ENCODE measurements at regions not wholly inside any gene's neighbourhood (a gene's known extent, or its start where the extent isn't known, plus 50 kb on each side); places are given as distances from the start of the nearest gene placed in this dataset.

GRCh38 chr6:14470101-14470500 lies 352.5 kb downstream of the CD83 start:
- H3K9ac ChIP-seq (ENCODE audit: low read length), result no peak overlapping the region
- H3K27me3 ChIP-seq (ENCODE audit: control insufficient read depth in 1 of 2, insufficient read depth in 1 of 2, low read length in 2 of 2), result no peaks in the 10 kb centered on the region
- no peak overlapping the region for H2AFZ ChIP-seq (ENCODE audit: low read depth, low read length)
- no peak overlapping the region for H2BK120ac ChIP-seq (ENCODE audit: low read depth, low read length)
- H2BK5ac ChIP-seq (ENCODE audit: low read depth, low read length, poor library complexity, severe bottlenecking), result no peak overlapping the region
- H2AK5ac ChIP-seq (ENCODE audit: low read length, severe bottlenecking), result no peak overlapping the region
- H3K18ac ChIP-seq (ENCODE audit: low read depth in 1 of 2, low read length in 2 of 2), result peak overlapping the region in 1 of 2 experiments; percentile 11
- H4K8ac ChIP-seq (ENCODE audit: low read length), result no peak overlapping the region
- H3K36me3 ChIP-seq (ENCODE audit: control insufficient read depth in 1 of 2, insufficient read depth in 2 of 2, low read depth in 1 of 2, low read length in 2 of 2), result no peaks in the 10 kb centered on the region
- H3K9me3 ChIP-seq (ENCODE audit: control insufficient read depth, low read length), result peaks cover 4% of the 10 kb centered on the region
- WGBS, result 74% methylated on average over 3 of the region's 3 CpGs
- H2BK15ac ChIP-seq (ENCODE audit: low read depth, poor library complexity, severe bottlenecking), result no peak overlapping the region
- DNase-seq, result no peak
- no peak overlapping the region for H3K23ac ChIP-seq (ENCODE audit: low read length in 2 of 2)
- H3K79me1 ChIP-seq (replicated peaks; ENCODE audit: low read length, poor library complexity, severe bottlenecking), result no peaks in the 10 kb centered on the region
- H4K91ac ChIP-seq (ENCODE audit: low read length), result no peak overlapping the region
- peaks cover 8% of the 10 kb centered on the region for H3K4me1 ChIP-seq (ENCODE audit: control insufficient read depth, insufficient read depth, low read depth, low read length)
- no peak overlapping the region for H2BK12ac ChIP-seq (ENCODE audit: low read length in 2 of 2)
- H3K14ac ChIP-seq (ENCODE audit: low read length in 2 of 2), result no peak overlapping the region
- H3K4ac ChIP-seq (ENCODE audit: low read depth in 1 of 2, low read length in 2 of 2), result no peak overlapping the region
- no peak overlapping the region for H3K4me2 ChIP-seq (ENCODE audit: low read length, poor library complexity, severe bottlenecking)
- H3K27ac ChIP-seq (ENCODE audit: low read length, poor library complexity, severe bottlenecking), result no peak overlapping the region
- H3K4me3 ChIP-seq (ENCODE audit: insufficient read depth in 1 of 2, low read depth in 1 of 2, low read length in 2 of 2), result no peak overlapping the region

- no peak overlapping the region for H3K9ac ChIP-seq (ENCODE audit: low read length)
- H3K9me3 ChIP-seq (ENCODE audit: control insufficient read depth, low read length), result peaks cover 4% of the 10 kb centered on the region
- no peaks in the 10 kb centered on the region for H3K79me1 ChIP-seq (replicated peaks; ENCODE audit: low read length, poor library complexity, severe bottlenecking)
- H4K91ac ChIP-seq (ENCODE audit: low read length), result no peak overlapping the region
- H2BK5ac ChIP-seq (ENCODE audit: low read depth, low read length, poor library complexity, severe bottlenecking), result no peak overlapping the region
- peaks cover 8% of the 10 kb centered on the region for H3K4me1 ChIP-seq (ENCODE audit: control insufficient read depth, insufficient read depth, low read depth, low read length)
- H2BK120ac ChIP-seq (ENCODE audit: low read depth, low read length), result no peak overlapping the region
- H2AK5ac ChIP-seq (ENCODE audit: low read length, severe bottlenecking), result no peak overlapping the region
- no peak overlapping the region for H3K4me2 ChIP-seq (ENCODE audit: low read length, poor library complexity, severe bottlenecking)
- WGBS, result 38% methylated on average over 1 of the region's 3 CpGs
- H3K27me3 ChIP-seq (ENCODE audit: control insufficient read depth in 1 of 2, insufficient read depth in 1 of 2, low read length in 2 of 2), result no peaks in the 10 kb centered on the region
- peak; percentile 29 for DNase-seq
- no peak overlapping the region for H3K23ac ChIP-seq (ENCODE audit: low read length in 2 of 2)
- no peak overlapping the region for H4K8ac ChIP-seq (ENCODE audit: low read length)
- peak overlapping the region in 1 of 2 experiments; percentile 11 for H3K18ac ChIP-seq (ENCODE audit: low read depth in 1 of 2, low read length in 2 of 2)
- H2BK15ac ChIP-seq (ENCODE audit: low read depth, poor library complexity, severe bottlenecking), result no peak overlapping the region
- no peaks in the 10 kb centered on the region for H3K36me3 ChIP-seq (ENCODE audit: control insufficient read depth in 1 of 2, insufficient read depth in 2 of 2, low read depth in 1 of 2, low read length in 2 of 2)
- no peak overlapping the region for H2AFZ ChIP-seq (ENCODE audit: low read depth, low read length)
- H3K4ac ChIP-seq (ENCODE audit: low read depth in 1 of 2, low read length in 2 of 2), result no peak overlapping the region
- no peak overlapping the region for H3K27ac ChIP-seq (ENCODE audit: low read length, poor library complexity, severe bottlenecking)
- no peak overlapping the region for H3K4me3 ChIP-seq (ENCODE audit: insufficient read depth in 1 of 2, low read depth in 1 of 2, low read length in 2 of 2)
- no peak overlapping the region for H3K14ac ChIP-seq (ENCODE audit: low read length in 2 of 2)
- no peak overlapping the region for H2BK12ac ChIP-seq (ENCODE audit: low read length in 2 of 2)
These were observed 353.1 kb downstream of the CD83 start for GRCh38 chr6:14470671-14471070.

- H3K4me3 ChIP-seq (ENCODE audit: insufficient read depth in 1 of 2, low read depth in 1 of 2, low read length in 2 of 2), result no peak overlapping the region
- peaks cover 4% of the 10 kb centered on the region for H3K9me3 ChIP-seq (ENCODE audit: control insufficient read depth, low read length)
- H3K27ac ChIP-seq (ENCODE audit: low read length, poor library complexity, severe bottlenecking), result no peak overlapping the region
- H3K4me1 ChIP-seq (ENCODE audit: control insufficient read depth, insufficient read depth, low read depth, low read length), result peaks cover 17% of the 10 kb centered on the region
- H2AK5ac ChIP-seq (ENCODE audit: low read length, severe bottlenecking), result no peak overlapping the region
- no peak overlapping the region for H3K18ac ChIP-seq (ENCODE audit: low read depth in 1 of 2, low read length in 2 of 2)
- no peak overlapping the region for H3K4ac ChIP-seq (ENCODE audit: low read depth in 1 of 2, low read length in 2 of 2)
- no peak overlapping the region for H4K8ac ChIP-seq (ENCODE audit: low read length)
- no peak overlapping the region for H4K91ac ChIP-seq (ENCODE audit: low read length)
- no peak for DNase-seq
- no peaks in the 10 kb centered on the region for H3K36me3 ChIP-seq (ENCODE audit: control insufficient read depth in 1 of 2, insufficient read depth in 2 of 2, low read depth in 1 of 2, low read length in 2 of 2)
- no peak overlapping the region for H3K9ac ChIP-seq (ENCODE audit: low read length)
- H3K23ac ChIP-seq (ENCODE audit: low read length in 2 of 2), result no peak overlapping the region
- no peak overlapping the region for H2AFZ ChIP-seq (ENCODE audit: low read depth, low read length)
- peak overlapping the region in 1 of 2 experiments; percentile 6 for H3K14ac ChIP-seq (ENCODE audit: low read length in 2 of 2)
- 94% methylated on average over 3 of the region's 3 CpGs for WGBS
- H2BK120ac ChIP-seq (ENCODE audit: low read depth, low read length), result no peak overlapping the region
- no peak overlapping the region for H2BK15ac ChIP-seq (ENCODE audit: low read depth, poor library complexity, severe bottlenecking)
- H3K27me3 ChIP-seq (ENCODE audit: control insufficient read depth in 1 of 2, insufficient read depth in 1 of 2, low read length in 2 of 2), result no peaks in the 10 kb centered on the region
- no peak overlapping the region for H2BK12ac ChIP-seq (ENCODE audit: low read length in 2 of 2)
- H2BK5ac ChIP-seq (ENCODE audit: low read depth, low read length, poor library complexity, severe bottlenecking), result no peak overlapping the region
- H3K79me1 ChIP-seq (replicated peaks; ENCODE audit: low read length, poor library complexity, severe bottlenecking), result no peaks in the 10 kb centered on the region
- no peak overlapping the region for H3K4me2 ChIP-seq (ENCODE audit: low read length, poor library complexity, severe bottlenecking)
These were observed 354.8 kb downstream of the CD83 start for GRCh38 chr6:14472255-14472985.

GRCh38 chr6:14472986-14473337 lies 355.4 kb downstream of the CD83 start:
- Histone ChIP-seq H3K4me3 (ENCODE audit: insufficient read depth in 1 of 2, low read depth in 1 of 2, low read length in 2 of 2) (no peak overlapping the region), H2AFZ (ENCODE audit: low read depth, low read length) (peak overlapping the region; percentile 10), H2BK5ac (ENCODE audit: low read depth, low read length, poor library complexity, severe bottlenecking) (no peak overlapping the region), H2BK12ac (ENCODE audit: low read length in 2 of 2) (no peak overlapping the region), H3K27me3 (ENCODE audit: control insufficient read depth in 1 of 2, insufficient read depth in 1 of 2, low read length in 2 of 2) (no peaks in the 10 kb centered on the region), H2BK120ac (ENCODE audit: low read depth, low read length) (no peak overlapping the region), H3K4ac (ENCODE audit: low read depth in 1 of 2, low read length in 2 of 2) (no peak overlapping the region), H4K8ac (ENCODE audit: low read length) (peak overlapping the region; percentile 79), H3K23ac (ENCODE audit: low read length in 2 of 2) (no peak overlapping the region), H2BK15ac (ENCODE audit: low read depth, poor library complexity, severe bottlenecking) (no peak overlapping the region), H3K27ac (ENCODE audit: low read length, poor library complexity, severe bottlenecking) (peak overlapping the region; percentile 21), H3K36me3 (ENCODE audit: control insufficient read depth in 1 of 2, insufficient read depth in 2 of 2, low read depth in 1 of 2, low read length in 2 of 2) (no peaks in the 10 kb centered on the region), H4K91ac (ENCODE audit: low read length) (peak overlapping the region; percentile 35), H3K18ac (ENCODE audit: low read depth in 1 of 2, low read length in 2 of 2) (peak overlapping the region in 1 of 2 experiments; percentile 44), H3K9ac (ENCODE audit: low read length) (no peak overlapping the region), H3K14ac (ENCODE audit: low read length in 2 of 2) (no peak overlapping the region), H3K79me1 (replicated peaks; ENCODE audit: low read length, poor library complexity, severe bottlenecking) (no peaks in the 10 kb centered on the region), H3K4me2 (ENCODE audit: low read length, poor library complexity, severe bottlenecking) (no peak overlapping the region), H2AK5ac (ENCODE audit: low read length, severe bottlenecking) (no peak overlapping the region), H3K4me1 (ENCODE audit: control insufficient read depth, insufficient read depth, low read depth, low read length) (peaks cover 19% of the 10 kb centered on the region), H3K9me3 (ENCODE audit: control insufficient read depth, low read length) (peaks cover 4% of the 10 kb centered on the region)
- WGBS, result 55% methylated on average over 9 of the region's 9 CpGs
- peak; percentile 53 for DNase-seq

Data from mesenchymal stem cell (in vitro differentiated cells and primary cell).